Renal cortical epithelial cell (primary cell): ENCODE measurements at regions not wholly inside any gene's neighbourhood (a gene's known extent, or its start where the extent isn't known, plus 50 kb on each side); places are given as distances from the start of the nearest gene placed in this dataset.

ENCODE experiments used
- DNase-seq: peaks from one replicate; pipeline ENCODE4 v3.0.0-alpha.2; 2011; ENCODE audit warnings: low read depth

- no peak for DNase-seq
These were observed 140.2 kb upstream of the PJA1 start for GRCh38 chrX:69305333-69306062.

GRCh38 chrX:69303231-69303630 is 138.0 kb upstream of the PJA1 start:
- no peak for DNase-seq

GRCh38 chrX:69299951-69300714 is 134.9 kb upstream of the PJA1 start:
- no peak for DNase-seq

GRCh38 chrX:69299285-69299684 is 134.0 kb upstream of the PJA1 start:
- no peak for DNase-seq

- no peak for DNase-seq
These were observed 133.3 kb upstream of the PJA1 start for GRCh38 chrX:69298466-69299140.

GRCh38 chrX:69297506-69297905 is 132.3 kb upstream of the PJA1 start:
- no peak for DNase-seq

- no peak for DNase-seq
These were observed 128.7 kb upstream of the PJA1 start for GRCh38 chrX:69293776-69294601.

GRCh38 chrX:69291116-69291515 is 125.9 kb upstream of the PJA1 start:
- DNase-seq, result no peak

- DNase-seq, result no peak
These were observed 125.0 kb upstream of the PJA1 start for GRCh38 chrX:69290292-69290691.

GRCh38 chrX:69289793-69290123 is 124.5 kb upstream of the PJA1 start:
- no peak for DNase-seq

- no peak for DNase-seq
These were observed 124.0 kb upstream of the PJA1 start for GRCh38 chrX:69289046-69289792.

GRCh38 chrX:69287095-69287494 is 121.8 kb upstream of the PJA1 start:
- DNase-seq, result no peak

- DNase-seq, result no peak
These were observed 121.3 kb upstream of the PJA1 start for GRCh38 chrX:69286565-69286906.

GRCh38 chrX:69285881-69286564 is 120.8 kb upstream of the PJA1 start:
- DNase-seq, result no peak

- DNase-seq, result no peak
These were observed 120.2 kb upstream of the PJA1 start for GRCh38 chrX:69285401-69285877.

GRCh38 chrX:69284491-69284890 is 119.2 kb upstream of the PJA1 start:
- DNase-seq, result no peak

GRCh38 chrX:69282893-69283690 is 117.8 kb upstream of the PJA1 start:
- no peak for DNase-seq

- no peak for DNase-seq
These were observed 115.7 kb upstream of the PJA1 start for GRCh38 chrX:69280933-69281332.

- no peak for DNase-seq
These were observed 114.0 kb upstream of the PJA1 start for GRCh38 chrX:69279234-69279633.
